ENCODE measurements at regions not wholly inside any gene's neighbourhood (a gene's known extent, or its start where the extent isn't known, plus 50 kb on each side); places are given as distances from the start of the nearest gene placed in this dataset.

DNA sequence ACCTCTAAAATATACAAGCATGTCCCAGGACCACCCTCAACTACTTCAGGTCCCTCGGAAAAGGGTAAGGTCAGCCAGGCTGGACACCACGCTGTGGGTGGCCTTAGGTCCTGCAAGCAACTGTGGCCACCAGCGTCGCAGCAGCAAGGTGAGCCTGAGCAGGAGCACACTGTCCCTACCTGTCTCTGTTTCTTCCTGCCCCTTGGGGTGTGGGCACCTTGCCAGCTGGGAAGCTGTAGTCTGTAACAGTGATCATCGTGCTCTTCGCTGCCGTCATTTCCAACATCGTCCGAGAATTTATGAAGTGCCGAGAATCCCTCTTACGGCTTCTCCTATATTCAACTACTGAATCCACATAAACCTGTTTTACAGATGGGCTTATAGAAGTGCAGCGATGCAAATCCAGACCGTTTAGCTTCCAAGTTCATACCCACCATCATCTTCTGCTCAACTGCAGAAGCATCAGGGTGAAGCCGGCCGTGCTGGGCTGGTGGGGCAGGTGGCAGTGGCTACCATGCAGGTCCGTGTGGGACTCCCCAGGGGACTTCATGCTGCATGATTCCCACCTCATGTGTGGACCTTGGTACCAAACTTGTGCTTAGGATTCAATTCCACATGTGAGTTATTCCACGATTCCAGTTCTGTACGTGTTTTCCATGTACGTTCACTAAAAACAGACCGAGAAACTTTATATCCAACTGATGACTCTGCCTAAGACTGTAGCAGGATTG, 361.3 kb upstream of the SFSWAP start:
- intact Hi-C loops (cut with DNase I; ENCODE audit: low total_unique reads) = no loop called here
- no peaks in the 10 kb centered on the region for H3K9me3 ChIP-seq
- H3K27ac ChIP-seq = no peak overlapping the region
- H3K36me3 ChIP-seq = no peaks in the 10 kb centered on the region
- no peaks in the 10 kb centered on the region for H3K4me1 ChIP-seq
- H3K27me3 ChIP-seq = peaks cover 0 to 19% of the 10 kb centered on the region in 2 donors
- TF ChIP-seq, protein P1, sequence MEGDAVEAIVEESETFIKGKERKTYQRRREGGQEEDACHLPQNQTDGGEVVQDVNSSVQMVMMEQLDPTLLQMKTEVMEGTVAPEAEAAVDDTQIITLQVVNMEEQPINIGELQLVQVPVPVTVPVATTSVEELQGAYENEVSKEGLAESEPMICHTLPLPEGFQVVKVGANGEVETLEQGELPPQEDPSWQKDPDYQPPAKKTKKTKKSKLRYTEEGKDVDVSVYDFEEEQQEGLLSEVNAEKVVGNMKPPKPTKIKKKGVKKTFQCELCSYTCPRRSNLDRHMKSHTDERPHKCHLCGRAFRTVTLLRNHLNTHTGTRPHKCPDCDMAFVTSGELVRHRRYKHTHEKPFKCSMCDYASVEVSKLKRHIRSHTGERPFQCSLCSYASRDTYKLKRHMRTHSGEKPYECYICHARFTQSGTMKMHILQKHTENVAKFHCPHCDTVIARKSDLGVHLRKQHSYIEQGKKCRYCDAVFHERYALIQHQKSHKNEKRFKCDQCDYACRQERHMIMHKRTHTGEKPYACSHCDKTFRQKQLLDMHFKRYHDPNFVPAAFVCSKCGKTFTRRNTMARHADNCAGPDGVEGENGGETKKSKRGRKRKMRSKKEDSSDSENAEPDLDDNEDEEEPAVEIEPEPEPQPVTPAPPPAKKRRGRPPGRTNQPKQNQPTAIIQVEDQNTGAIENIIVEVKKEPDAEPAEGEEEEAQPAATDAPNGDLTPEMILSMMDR (IDR thresholded peaks at IDR 0.05) = no peak
- H3K4me3 ChIP-seq = no peak overlapping the region
- DNase-seq = no peak

GRCh38 chr12:131350943-131351318, 360.0 kb upstream of the SFSWAP start:
- Histone ChIP-seq H3K9me3 (no peaks in the 10 kb centered on the region), H3K27me3 (peaks cover 0 to 24% of the 10 kb centered on the region in 2 donors), H3K4me1 (no peaks in the 10 kb centered on the region), H3K36me3 (no peaks in the 10 kb centered on the region), H3K4me3 (no peak overlapping the region), H3K27ac (no peak overlapping the region)
- TF ChIP-seq, protein P1 (IDR thresholded peaks at IDR 0.05) = no peak
- no peak for DNase-seq
- intact Hi-C loops (cut with DNase I; ENCODE audit: low total_unique reads) = no loop called here

DNA sequence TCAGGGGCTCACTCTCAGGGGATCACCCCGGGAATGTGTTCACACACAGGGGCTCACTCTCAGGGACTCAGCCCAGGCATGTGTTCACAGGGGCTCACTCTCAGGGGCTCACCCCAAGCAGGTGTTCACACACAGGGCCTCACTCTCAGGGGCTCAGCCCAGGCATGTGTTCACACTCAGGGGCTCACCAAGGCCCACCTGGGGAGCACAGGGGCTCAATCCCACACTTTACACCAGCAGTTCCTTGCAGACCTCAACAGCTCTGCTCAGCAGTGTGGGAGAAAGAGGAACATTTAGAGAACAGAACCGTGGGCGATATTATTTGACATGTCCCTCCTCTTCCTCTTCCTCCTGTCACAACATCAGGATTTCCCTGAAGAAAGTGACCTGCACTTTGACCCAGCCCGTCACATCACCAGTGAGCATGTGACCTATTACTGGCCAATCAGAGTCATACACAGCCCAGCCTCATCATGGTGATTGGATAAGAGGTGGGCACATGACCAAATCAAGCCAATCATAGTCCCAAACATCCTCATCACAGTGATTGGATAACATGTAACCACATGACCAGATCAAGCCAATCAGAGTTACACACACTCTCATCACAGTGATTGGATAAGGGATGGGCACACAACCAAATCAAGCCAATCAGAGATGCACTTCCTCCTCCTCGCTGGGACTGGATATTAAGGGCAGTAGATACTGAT, 359.4 kb upstream of the SFSWAP start:
- H3K36me3 ChIP-seq = no peaks in the 10 kb centered on the region
- H3K27ac ChIP-seq = no peak overlapping the region
- no peaks in the 10 kb centered on the region for H3K9me3 ChIP-seq
- TF ChIP-seq, protein P1 (IDR thresholded peaks at IDR 0.05) = no peak
- H3K4me1 ChIP-seq = no peaks in the 10 kb centered on the region
- peaks cover 0 to 28% of the 10 kb centered on the region in 2 donors for H3K27me3 ChIP-seq
- H3K4me3 ChIP-seq = no peak overlapping the region
- no peak for DNase-seq
- intact Hi-C loops (cut with DNase I; ENCODE audit: low total_unique reads) = no loop called here

DNA sequence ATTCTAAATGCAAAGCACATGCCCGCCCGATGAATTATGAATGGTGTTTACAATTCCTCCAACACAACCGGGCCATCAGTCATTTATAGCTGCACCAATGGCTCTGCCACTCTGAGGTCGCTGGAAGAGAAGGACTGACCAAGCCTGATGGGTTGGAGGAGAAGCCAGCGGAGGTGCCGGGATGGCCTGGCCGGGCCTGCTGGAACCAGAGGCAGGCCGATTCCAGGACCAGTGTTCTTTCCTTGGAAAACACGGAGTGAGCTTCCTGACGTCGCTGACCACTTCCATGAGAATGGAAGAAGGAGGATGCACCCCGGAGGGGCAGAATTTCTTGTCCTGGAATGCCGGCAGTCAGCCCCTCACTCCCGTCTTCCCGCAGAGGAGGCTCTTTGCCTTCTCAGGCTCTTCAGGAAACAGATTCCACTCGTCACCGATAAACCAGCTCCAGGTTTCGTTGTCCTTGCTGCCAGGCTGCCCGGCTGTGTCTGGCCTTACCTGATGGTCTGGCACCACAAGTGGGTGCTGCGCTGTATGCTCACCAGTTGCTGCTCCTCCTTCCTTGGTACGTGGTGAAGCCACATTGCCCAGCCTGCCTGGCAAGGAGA, 358.5 kb upstream of the SFSWAP start:
- no peaks in the 10 kb centered on the region for H3K36me3 ChIP-seq
- no peaks in the 10 kb centered on the region for H3K9me3 ChIP-seq
- TF ChIP-seq, protein P1 (IDR thresholded peaks at IDR 0.05) = no peak
- intact Hi-C loops (cut with DNase I; ENCODE audit: low total_unique reads) = no loop called here
- no peak for DNase-seq
- no peak overlapping the region for H3K27ac ChIP-seq
- no peak overlapping the region for H3K4me3 ChIP-seq
- H3K27me3 ChIP-seq = peaks cover 0 to 26% of the 10 kb centered on the region in 2 donors
- no peaks in the 10 kb centered on the region for H3K4me1 ChIP-seq

DNA sequence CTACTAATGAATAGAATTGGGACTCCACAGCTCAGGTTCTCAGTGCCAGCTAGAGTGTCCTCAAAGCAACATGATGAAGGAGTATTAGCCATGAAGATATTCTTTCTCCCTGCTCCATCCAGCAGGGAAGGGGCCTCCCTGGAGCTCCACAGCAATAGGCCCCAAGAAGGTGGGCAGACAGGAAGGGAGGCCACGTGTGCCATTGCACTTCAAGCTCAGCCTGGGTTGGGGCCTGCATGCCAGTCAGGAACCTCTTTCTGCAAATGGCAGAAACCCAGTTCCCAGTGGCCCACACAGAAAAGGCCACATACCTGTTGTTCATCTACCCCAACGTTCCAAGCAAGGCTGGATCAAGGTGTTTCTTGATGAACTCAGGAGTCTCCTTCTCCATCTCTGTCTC, 357.5 kb upstream of the SFSWAP start:
- intact Hi-C loops (cut with DNase I; ENCODE audit: low total_unique reads) = no loop called here
- TF ChIP-seq, protein P1 (IDR thresholded peaks at IDR 0.05) = no peak
- Histone ChIP-seq H3K27me3 (peaks cover 0 to 26% of the 10 kb centered on the region in 2 donors), H3K36me3 (no peaks in the 10 kb centered on the region), H3K4me3 (no peak overlapping the region), H3K27ac (no peak overlapping the region), H3K4me1 (no peaks in the 10 kb centered on the region), H3K9me3 (no peaks in the 10 kb centered on the region)
- no peak for DNase-seq
